Dendritic cell treated with granulocyte-macrophage colony-stimulating factor and Interleukin-4, amounts not matched to agents 40 ng/mL and 50 ng/mL, for 4 days (primary cell): ENCODE measurements at regions not wholly inside any gene's neighbourhood (a gene's known extent, or its start where the extent isn't known, plus 50 kb on each side); places are given as distances from the start of the nearest gene placed in this dataset.
"Not testable (repeated sequence)": the region's sequence is repeated elsewhere in the genome, so short reads cannot be mapped to it uniquely, and the experiment has no call there.

Experiments used
- H3K27ac Mint-ChIP-seq: one replicate; pipeline ENCODE4 v1.8.0; 2022; ENCODE audit warnings: mild to moderate bottlenecking, mixed read lengths
- H3K27me3 Mint-ChIP-seq: one replicate; pipeline ENCODE4 v1.8.0; 2022; ENCODE audit warnings: mild to moderate bottlenecking, mixed read lengths
- H3K36me3 Mint-ChIP-seq: one replicate; pipeline ENCODE4 v1.8.0; 2022; ENCODE audit warnings: low read depth, mixed read lengths
- H3K4me1 Mint-ChIP-seq: one replicate; pipeline ENCODE4 v1.8.0; 2022; ENCODE audit warnings: low read depth, mixed read lengths
- H3K4me3 Mint-ChIP-seq: one replicate; pipeline ENCODE4 v1.8.0; 2022; ENCODE audit warnings: mild to moderate bottlenecking, moderate library complexity, mixed read lengths
- H3K9me3 Mint-ChIP-seq: one replicate; pipeline ENCODE4 v1.8.0; 2022; ENCODE audit warnings: mixed read lengths
- intact Hi-C: fragments of 100-400 bp; cut with micrococcal nuclease; formaldehyde crosslinking; loops from one replicate; pipeline ENCODE4 v1.15.0; 2022

- Mint-ChIP-seq H3K27me3 (no peaks in the 10 kb centered on the region), H3K9me3 (peaks cover 53% of the 10 kb centered on the region), H3K4me1 (no peaks in the 10 kb centered on the region), H3K4me3 (no peak overlapping the region), H3K36me3 (no peaks in the 10 kb centered on the region), H3K27ac (no peak overlapping the region)
- intact Hi-C loops, result no loop called here
Measured at GRCh38 chr5:28603869-28604268, 1565.5 kb upstream of the CDH9 start.

DNA sequence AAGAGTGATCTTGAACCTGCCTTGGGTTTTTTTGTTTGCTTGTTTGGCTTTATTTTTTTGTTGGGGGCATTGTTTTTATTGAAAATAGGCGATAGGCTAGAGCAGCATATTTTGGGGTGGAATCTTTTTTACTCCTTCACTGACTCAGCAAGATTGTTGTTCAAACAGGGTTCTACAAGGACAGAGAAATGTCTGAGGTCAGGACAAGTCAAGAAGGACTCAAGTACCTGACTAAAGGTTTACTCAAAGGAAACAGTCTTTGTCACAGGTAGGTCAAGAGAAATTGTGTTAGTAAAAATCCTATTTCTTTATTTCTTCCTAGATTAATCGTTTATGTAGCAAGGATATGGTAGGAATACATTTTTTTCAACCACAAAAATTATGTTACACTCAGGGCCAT is 1564.0 kb upstream of the CDH9 start:
- Mint-ChIP-seq H3K9me3 (peaks cover 44% of the 10 kb centered on the region), H3K4me1 (no peaks in the 10 kb centered on the region), H3K4me3 (no peak overlapping the region), H3K27me3 (no peaks in the 10 kb centered on the region), H3K36me3 (no peaks in the 10 kb centered on the region), H3K27ac (no peak overlapping the region)
- intact Hi-C loops, result no loop called here

GRCh38 chr5:28596707-28597106 is 1558.3 kb upstream of the CDH9 start:
- H3K27ac Mint-ChIP-seq, H3K27me3 Mint-ChIP-seq, H3K36me3 Mint-ChIP-seq, intact Hi-C loops, H3K4me3 Mint-ChIP-seq, H3K4me1 Mint-ChIP-seq: not testable (repeated sequence)
- H3K9me3 Mint-ChIP-seq, result peaks cover 37% of the 10 kb centered on the region

GRCh38 chr5:28580616-28581015 is 1542.2 kb upstream of the CDH9 start:
- Mint-ChIP-seq H3K27me3 (no peaks in the 10 kb centered on the region), H3K4me3 (no peak overlapping the region), H3K4me1 (no peaks in the 10 kb centered on the region), H3K36me3 (no peaks in the 10 kb centered on the region), H3K9me3 (peaks cover 34% of the 10 kb centered on the region), H3K27ac (no peak overlapping the region)
- intact Hi-C loops, result no loop called here

GRCh38 chr5:28576022-28576421 is 1537.6 kb upstream of the CDH9 start:
- no peaks in the 10 kb centered on the region for H3K27me3 Mint-ChIP-seq
- H3K4me1 Mint-ChIP-seq, result no peaks in the 10 kb centered on the region
- no peak overlapping the region for H3K27ac Mint-ChIP-seq
- H3K9me3 Mint-ChIP-seq, result peaks cover 61% of the 10 kb centered on the region
- H3K36me3 Mint-ChIP-seq, result no peaks in the 10 kb centered on the region
- H3K4me3 Mint-ChIP-seq, result no peak overlapping the region
- intact Hi-C loops, result no loop called here

DNA sequence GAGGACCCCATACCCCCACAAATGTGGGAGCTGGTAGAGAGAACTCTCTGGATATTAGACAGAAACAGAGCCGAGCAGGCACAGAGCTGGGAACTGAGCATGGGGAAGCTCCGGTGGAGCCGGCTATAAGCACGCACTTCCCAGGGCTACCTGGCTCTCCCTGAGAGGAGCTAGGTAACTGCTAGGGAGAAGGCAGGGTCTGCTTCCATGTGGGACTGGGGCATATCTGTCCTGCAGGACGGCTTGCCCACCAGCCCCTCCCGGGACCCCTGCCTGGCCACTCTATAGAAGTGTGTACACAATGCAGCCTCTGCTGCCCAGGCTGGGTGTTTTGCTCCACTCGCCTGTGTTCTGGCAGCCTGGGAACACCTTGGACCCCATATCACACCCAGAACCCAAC is 1537.0 kb upstream of the CDH9 start:
- H3K27ac Mint-ChIP-seq, result no peak overlapping the region
- H3K9me3 Mint-ChIP-seq, result peaks cover 61% of the 10 kb centered on the region
- H3K27me3 Mint-ChIP-seq, result no peaks in the 10 kb centered on the region
- no peaks in the 10 kb centered on the region for H3K4me1 Mint-ChIP-seq
- intact Hi-C loops, result no loop called here
- no peaks in the 10 kb centered on the region for H3K36me3 Mint-ChIP-seq
- no peak overlapping the region for H3K4me3 Mint-ChIP-seq

DNA sequence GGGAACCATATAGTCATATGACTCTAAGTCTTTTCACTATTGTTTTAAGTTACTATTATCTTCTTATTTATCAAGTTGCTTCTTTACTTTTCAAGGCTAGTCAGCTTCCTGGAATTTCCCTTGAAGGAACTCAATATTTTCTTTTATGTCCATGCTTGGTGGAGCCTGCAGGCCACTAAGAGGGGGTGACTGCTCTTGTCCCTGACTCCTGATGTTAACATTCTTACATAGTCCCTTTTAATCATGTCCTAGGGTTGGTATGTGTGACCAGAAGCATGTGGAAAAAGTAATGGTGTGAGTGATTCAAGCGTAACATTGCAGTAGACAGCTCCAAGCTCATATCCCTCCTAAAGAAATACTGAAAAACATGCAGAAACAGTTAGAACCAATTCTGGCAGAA is 1536.2 kb upstream of the CDH9 start:
- H3K9me3 Mint-ChIP-seq, result peaks cover 57% of the 10 kb centered on the region
- H3K27me3 Mint-ChIP-seq, result no peaks in the 10 kb centered on the region
- no peak overlapping the region for H3K4me3 Mint-ChIP-seq
- H3K36me3 Mint-ChIP-seq, result no peaks in the 10 kb centered on the region
- H3K27ac Mint-ChIP-seq, result no peak overlapping the region
- intact Hi-C loops, result no loop called here
- H3K4me1 Mint-ChIP-seq, result no peaks in the 10 kb centered on the region

DNA sequence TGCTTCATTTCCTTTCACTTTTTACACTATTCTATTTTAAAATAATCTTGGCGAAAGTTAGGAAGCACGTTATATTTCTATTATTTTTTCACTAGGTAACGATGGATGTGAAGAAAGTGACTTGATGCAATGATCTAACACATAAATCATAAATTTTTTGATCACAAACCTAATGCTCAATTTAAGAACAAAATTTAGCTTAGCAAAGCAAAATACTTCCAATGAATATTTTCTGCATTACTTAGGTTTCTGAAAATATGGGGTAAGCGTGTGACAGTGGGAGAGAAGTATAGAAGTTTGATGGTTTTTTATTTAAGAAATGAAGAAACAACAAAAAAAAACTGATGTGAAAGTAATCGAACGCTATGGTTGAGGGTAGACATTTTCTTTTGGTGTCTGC is 1528.7 kb upstream of the CDH9 start:
- no peaks in the 10 kb centered on the region for H3K27me3 Mint-ChIP-seq
- no peak overlapping the region for H3K27ac Mint-ChIP-seq
- H3K36me3 Mint-ChIP-seq, result no peaks in the 10 kb centered on the region
- no peaks in the 10 kb centered on the region for H3K4me1 Mint-ChIP-seq
- intact Hi-C loops, result no loop called here
- peaks cover 27% of the 10 kb centered on the region for H3K9me3 Mint-ChIP-seq
- no peak overlapping the region for H3K4me3 Mint-ChIP-seq

GRCh38 chr5:28561522-28561921 is 1523.1 kb upstream of the CDH9 start:
- H3K4me3 Mint-ChIP-seq, result no peak overlapping the region
- H3K36me3 Mint-ChIP-seq, result no peaks in the 10 kb centered on the region
- no peaks in the 10 kb centered on the region for H3K27me3 Mint-ChIP-seq
- H3K9me3 Mint-ChIP-seq, result peaks cover 54% of the 10 kb centered on the region
- H3K4me1 Mint-ChIP-seq, result no peaks in the 10 kb centered on the region
- intact Hi-C loops, result no loop called here
- no peak overlapping the region for H3K27ac Mint-ChIP-seq

DNA sequence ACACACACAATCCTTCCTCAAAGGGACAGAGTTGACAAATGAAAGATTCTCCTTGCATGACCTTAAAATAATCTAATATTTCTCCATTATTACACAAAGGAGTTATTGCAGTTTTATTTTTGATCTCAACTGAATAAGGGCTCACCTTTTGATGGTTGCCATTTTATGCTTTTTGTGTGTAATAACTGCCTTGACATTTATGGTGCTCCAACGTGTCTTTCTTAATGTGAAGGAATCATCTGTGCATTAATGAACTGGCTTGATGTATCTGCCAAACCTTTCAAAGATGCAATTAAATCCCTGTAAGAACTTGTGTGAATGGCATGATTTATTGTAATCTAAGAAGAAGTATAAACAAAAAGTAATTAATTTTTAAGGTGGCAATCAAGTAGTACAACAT is 1519.8 kb upstream of the CDH9 start:
- Mint-ChIP-seq H3K4me3 (no peak overlapping the region), H3K36me3 (no peaks in the 10 kb centered on the region), H3K4me1 (no peaks in the 10 kb centered on the region), H3K27me3 (no peaks in the 10 kb centered on the region), H3K9me3 (peaks cover 64% of the 10 kb centered on the region), H3K27ac (no peak overlapping the region)
- intact Hi-C loops, result no loop called here

DNA sequence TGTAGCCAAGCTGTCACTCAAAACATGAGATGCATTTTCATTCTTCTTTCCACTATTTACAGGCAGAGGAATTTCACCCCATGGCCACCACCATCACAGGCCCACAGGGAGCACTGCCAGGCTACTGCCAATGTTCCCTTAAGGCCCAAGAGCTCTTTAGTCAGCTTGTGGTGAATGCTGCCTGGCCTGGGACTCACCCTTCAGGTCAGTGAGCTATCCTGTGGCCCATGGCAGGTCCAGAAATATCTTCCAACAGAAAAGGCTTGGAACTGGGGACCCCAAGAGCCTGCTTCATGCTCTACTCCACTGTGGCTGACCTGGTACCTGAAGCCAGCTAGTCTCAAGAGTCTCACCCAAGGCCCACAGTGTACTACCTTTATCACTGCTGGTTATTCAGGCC is 1518.7 kb upstream of the CDH9 start:
- H3K4me3 Mint-ChIP-seq, result no peak overlapping the region
- intact Hi-C loops, result no loop called here
- H3K36me3 Mint-ChIP-seq, result no peaks in the 10 kb centered on the region
- no peaks in the 10 kb centered on the region for H3K27me3 Mint-ChIP-seq
- no peaks in the 10 kb centered on the region for H3K4me1 Mint-ChIP-seq
- H3K9me3 Mint-ChIP-seq, result peaks cover 57% of the 10 kb centered on the region
- no peak overlapping the region for H3K27ac Mint-ChIP-seq

DNA sequence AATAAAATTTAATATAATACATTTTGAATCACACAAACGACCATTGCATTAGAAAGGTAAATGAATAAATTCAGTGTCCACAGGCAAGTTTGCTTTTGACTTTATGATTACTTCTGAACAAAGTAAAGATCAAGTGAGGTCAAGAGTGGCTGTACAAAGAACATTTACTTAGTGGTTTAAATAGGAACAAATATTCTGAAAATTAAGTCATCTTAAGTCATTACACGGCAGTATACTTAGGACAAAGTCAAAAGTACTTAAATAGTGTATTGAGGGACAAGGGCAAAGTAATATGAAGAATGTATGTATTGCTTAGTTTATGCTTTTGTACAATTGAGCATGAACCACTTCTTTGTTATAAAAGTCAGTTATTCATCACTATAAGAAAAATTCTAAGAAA is 1511.2 kb upstream of the CDH9 start:
- intact Hi-C loops, result no loop called here
- Mint-ChIP-seq H3K4me1 (no peaks in the 10 kb centered on the region), H3K27ac (no peak overlapping the region), H3K36me3 (no peaks in the 10 kb centered on the region), H3K4me3 (no peak overlapping the region), H3K27me3 (no peaks in the 10 kb centered on the region), H3K9me3 (peaks cover 12% of the 10 kb centered on the region)

- Mint-ChIP-seq H3K4me3 (no peak overlapping the region), H3K9me3 (peaks cover 5% of the 10 kb centered on the region), H3K27me3 (no peaks in the 10 kb centered on the region), H3K36me3 (no peaks in the 10 kb centered on the region), H3K27ac (no peak overlapping the region), H3K4me1 (no peaks in the 10 kb centered on the region)
- intact Hi-C loops, result no loop called here
Measured at GRCh38 chr5:28548856-28549255, 1510.5 kb upstream of the CDH9 start.

DNA sequence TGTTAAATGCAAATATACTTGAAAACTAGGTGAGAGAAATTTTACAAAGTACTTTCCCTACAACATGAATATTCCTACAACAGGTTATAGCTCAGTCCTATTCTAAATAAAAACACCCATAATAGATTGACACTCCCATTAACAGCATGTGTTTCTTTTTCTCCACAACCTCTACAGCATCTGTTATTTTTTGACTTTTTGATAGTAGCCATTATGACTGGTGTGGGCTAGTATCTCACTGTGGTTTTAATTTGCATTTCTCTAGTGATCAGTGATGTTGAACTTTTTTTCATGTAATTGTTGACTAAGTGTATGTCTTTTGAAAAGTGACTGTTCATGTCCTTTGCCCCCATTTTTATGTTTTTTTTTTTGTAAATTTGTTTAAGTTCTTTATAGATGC is 1506.1 kb upstream of the CDH9 start:
- no peak overlapping the region for H3K4me3 Mint-ChIP-seq
- no peaks in the 10 kb centered on the region for H3K36me3 Mint-ChIP-seq
- intact Hi-C loops, result no loop called here
- no peaks in the 10 kb centered on the region for H3K27me3 Mint-ChIP-seq
- H3K4me1 Mint-ChIP-seq, result no peaks in the 10 kb centered on the region
- H3K27ac Mint-ChIP-seq, result no peak overlapping the region
- H3K9me3 Mint-ChIP-seq, result peaks cover 7% of the 10 kb centered on the region

- no peak overlapping the region for H3K27ac Mint-ChIP-seq
- no peaks in the 10 kb centered on the region for H3K27me3 Mint-ChIP-seq
- intact Hi-C loops, result no loop called here
- H3K36me3 Mint-ChIP-seq, result no peaks in the 10 kb centered on the region
- no peak overlapping the region for H3K4me3 Mint-ChIP-seq
- no peaks in the 10 kb centered on the region for H3K4me1 Mint-ChIP-seq
- peaks cover 7% of the 10 kb centered on the region for H3K9me3 Mint-ChIP-seq
Measured at GRCh38 chr5:28543473-28544098, 1505.2 kb upstream of the CDH9 start.
